Stomach smooth muscle (tissue), 2 donors: ENCODE measurements at regions not wholly inside any gene's neighbourhood (a gene's known extent, or its start where the extent isn't known, plus 50 kb on each side); places are given as distances from the start of the nearest gene placed in this dataset.

Experiments
- H3K27ac ChIP-seq: one replicate; pipeline ENCODE4 v1.7.0; 2013; ENCODE audit warnings: mild to moderate bottlenecking, low read length, inconsistent platforms
- H3K27me3 ChIP-seq, 2 donors: one replicate each; pipeline ENCODE4 v1.7.0; 2013; ENCODE audit warnings: low read length in 2 of 2; ENCODE audit not compliant: insufficient read depth in 2 of 2, control insufficient read depth in 1 of 2
- H3K36me3 ChIP-seq, 2 donors: one replicate each; pipeline ENCODE4 v1.7.0; 2013; ENCODE audit warnings: low read length in 2 of 2; ENCODE audit not compliant: control insufficient read depth in 2 of 2, insufficient read depth in 2 of 2
- H3K4me1 ChIP-seq: one replicate; pipeline ENCODE4 v1.7.0; 2013; ENCODE audit warnings: low read length; ENCODE audit not compliant: control insufficient read depth, insufficient read depth
- H3K4me3 ChIP-seq, 2 donors: one replicate each; pipeline ENCODE4 v1.7.0; 2013; ENCODE audit warnings: low read length in 2 of 2
- H3K9ac ChIP-seq, 2 donors: one replicate each; pipeline ENCODE4 v1.7.0; 2013; ENCODE audit warnings: low read length in 2 of 2, mild to moderate bottlenecking in 1 of 2
- H3K9me3 ChIP-seq, 2 donors: one replicate each; pipeline ENCODE4 v1.7.0; 2013; ENCODE audit warnings: low read length in 2 of 2; ENCODE audit not compliant: control insufficient read depth in 2 of 2
- donor health status: healthy.
- donor health status: Pancreatic carcinoma.

DNA sequence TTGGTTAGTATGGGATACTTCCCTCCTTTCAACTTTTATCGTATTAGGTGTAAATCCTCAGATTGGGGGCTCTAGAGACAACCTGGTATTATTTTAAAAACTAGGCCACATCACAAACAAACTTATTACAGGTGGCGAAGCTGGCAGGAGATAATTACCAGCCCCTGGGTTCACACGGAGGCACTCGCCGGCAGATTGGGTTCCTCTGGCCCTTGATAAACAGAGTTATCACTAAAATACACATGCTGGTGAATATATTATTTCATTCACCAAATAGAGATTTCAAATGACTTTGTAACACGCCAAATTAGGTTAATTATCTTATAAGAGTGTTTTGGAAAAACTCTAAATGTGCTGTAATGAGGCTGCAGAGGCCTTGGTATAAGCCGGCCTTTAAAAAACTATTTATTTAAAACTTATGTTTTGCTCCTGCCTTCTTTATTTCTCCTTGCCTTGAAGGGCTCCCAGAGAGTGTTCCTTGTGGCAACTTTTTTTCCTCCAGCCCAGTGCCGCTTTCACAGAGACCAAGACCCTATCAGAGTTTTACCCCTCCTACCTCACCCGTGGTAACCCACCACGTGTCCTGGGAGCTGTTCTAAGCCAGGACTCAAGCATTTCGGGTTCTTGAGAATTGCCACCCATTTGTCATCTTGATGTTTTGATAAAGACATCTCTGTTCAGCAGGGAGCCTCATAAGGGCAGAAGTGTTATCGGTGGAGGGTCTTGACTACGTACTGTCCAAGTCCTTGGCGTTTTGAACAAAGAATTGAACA is 468.6 kb upstream of the CFAP20DC start:
- H3K4me3 ChIP-seq = no peak overlapping the region
- no peaks in the 10 kb centered on the region for H3K27me3 ChIP-seq
- no peaks in the 10 kb centered on the region for H3K9me3 ChIP-seq
- no peak overlapping the region for H3K9ac ChIP-seq
- no peak overlapping the region for H3K27ac ChIP-seq
- H3K36me3 ChIP-seq = no peaks in the 10 kb centered on the region
- no peaks in the 10 kb centered on the region for H3K4me1 ChIP-seq

DNA sequence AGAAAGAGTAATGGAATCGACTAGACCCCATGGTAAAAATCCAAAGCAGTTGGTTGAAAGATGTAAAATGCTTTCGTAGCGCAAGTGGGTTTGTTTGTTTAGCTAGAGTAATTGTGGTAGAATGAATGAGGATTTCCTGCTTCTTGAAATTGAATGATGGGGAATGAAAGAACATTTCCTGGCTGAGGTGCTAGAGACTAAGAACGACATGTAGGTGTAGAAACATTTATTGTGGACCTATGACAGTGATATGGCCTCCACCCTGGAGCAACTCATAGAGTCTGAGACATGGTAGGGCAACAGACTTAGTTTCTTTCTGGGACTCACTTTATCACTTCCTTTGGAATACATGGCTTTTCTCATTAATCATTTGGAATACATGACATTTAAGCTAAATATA is 467.6 kb upstream of the CFAP20DC start:
- no peaks in the 10 kb centered on the region for H3K27me3 ChIP-seq
- no peak overlapping the region for H3K9ac ChIP-seq
- H3K36me3 ChIP-seq = no peaks in the 10 kb centered on the region
- H3K4me3 ChIP-seq = no peak overlapping the region
- H3K27ac ChIP-seq = no peak overlapping the region
- no peaks in the 10 kb centered on the region for H3K9me3 ChIP-seq
- no peaks in the 10 kb centered on the region for H3K4me1 ChIP-seq

GRCh38 chr3:59515966-59516365 is 466.1 kb upstream of the CFAP20DC start:
- H3K36me3 ChIP-seq = no peaks in the 10 kb centered on the region
- H3K9me3 ChIP-seq = no peaks in the 10 kb centered on the region
- H3K4me3 ChIP-seq = no peak overlapping the region
- H3K27ac ChIP-seq = no peak overlapping the region
- H3K4me1 ChIP-seq = no peaks in the 10 kb centered on the region
- H3K9ac ChIP-seq = no peak overlapping the region
- no peaks in the 10 kb centered on the region for H3K27me3 ChIP-seq

GRCh38 chr3:59514865-59515482 is 465.1 kb upstream of the CFAP20DC start:
- H3K27ac ChIP-seq = no peak overlapping the region
- H3K4me1 ChIP-seq = no peaks in the 10 kb centered on the region
- no peak overlapping the region for H3K9ac ChIP-seq
- H3K27me3 ChIP-seq = no peaks in the 10 kb centered on the region
- no peak overlapping the region for H3K4me3 ChIP-seq
- no peaks in the 10 kb centered on the region for H3K36me3 ChIP-seq
- no peaks in the 10 kb centered on the region for H3K9me3 ChIP-seq

DNA sequence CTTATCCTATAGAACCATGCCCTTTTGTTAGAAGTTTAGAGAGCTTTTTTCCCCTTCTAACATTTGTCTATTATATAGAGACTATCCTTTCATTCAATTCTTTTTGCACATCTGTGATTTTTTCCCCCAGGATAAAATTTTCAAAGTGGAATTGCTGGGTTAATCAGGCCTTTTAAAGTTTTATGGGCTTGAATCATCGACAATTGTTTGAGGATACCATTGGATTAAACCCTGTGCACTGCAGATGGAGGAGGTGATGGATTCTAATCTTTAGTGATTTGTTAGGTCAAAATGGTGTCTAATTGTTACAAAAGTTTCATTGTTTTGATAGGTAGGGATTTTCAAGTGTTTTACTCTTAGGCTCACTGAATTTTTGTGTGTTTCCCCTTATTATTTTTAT is 463.7 kb upstream of the CFAP20DC start:
- H3K9me3 ChIP-seq = no peaks in the 10 kb centered on the region
- no peak overlapping the region for H3K4me3 ChIP-seq
- no peaks in the 10 kb centered on the region for H3K36me3 ChIP-seq
- no peaks in the 10 kb centered on the region for H3K4me1 ChIP-seq
- H3K9ac ChIP-seq = no peak overlapping the region
- H3K27ac ChIP-seq = no peak overlapping the region
- H3K27me3 ChIP-seq = no peaks in the 10 kb centered on the region

DNA sequence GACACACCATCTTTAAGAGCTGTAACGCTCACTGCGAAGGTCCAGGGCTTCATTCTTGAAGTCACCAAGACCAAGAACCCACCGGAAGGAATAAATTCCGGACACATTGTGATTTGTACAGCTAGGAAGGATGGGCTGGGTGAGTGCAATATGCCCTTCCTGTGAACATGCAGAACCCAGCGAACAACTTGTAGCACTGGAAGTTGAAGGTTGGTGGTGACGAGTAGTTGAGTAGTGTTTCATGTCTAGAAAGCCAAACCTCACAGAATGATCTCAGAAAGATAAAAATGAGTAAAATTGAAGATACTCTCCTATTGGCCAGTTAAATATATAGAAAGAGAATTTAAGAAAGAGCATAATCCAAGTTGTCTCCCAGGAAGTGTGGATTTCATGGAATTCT is 462.2 kb upstream of the CFAP20DC start:
- no peaks in the 10 kb centered on the region for H3K36me3 ChIP-seq
- no peak overlapping the region for H3K4me3 ChIP-seq
- no peak overlapping the region for H3K27ac ChIP-seq
- H3K27me3 ChIP-seq = no peaks in the 10 kb centered on the region
- H3K4me1 ChIP-seq = no peaks in the 10 kb centered on the region
- H3K9me3 ChIP-seq = no peaks in the 10 kb centered on the region
- no peak overlapping the region for H3K9ac ChIP-seq

GRCh38 chr3:59510576-59510975 is 460.8 kb upstream of the CFAP20DC start:
- H3K9me3 ChIP-seq = no peaks in the 10 kb centered on the region
- H3K36me3 ChIP-seq = no peaks in the 10 kb centered on the region
- H3K27me3 ChIP-seq = no peaks in the 10 kb centered on the region
- H3K4me1 ChIP-seq = no peaks in the 10 kb centered on the region
- H3K27ac ChIP-seq = no peak overlapping the region
- no peak overlapping the region for H3K9ac ChIP-seq
- H3K4me3 ChIP-seq = no peak overlapping the region

- Histone ChIP-seq H3K27me3 (no peaks in the 10 kb centered on the region), H3K9me3 (no peaks in the 10 kb centered on the region), H3K27ac (no peak overlapping the region), H3K4me3 (no peak overlapping the region), H3K4me1 (no peaks in the 10 kb centered on the region), H3K36me3 (no peaks in the 10 kb centered on the region), H3K9ac (no peak overlapping the region)
Observed at GRCh38 chr3:59508273-59508672, 458.4 kb upstream of the CFAP20DC start.

GRCh38 chr3:59506191-59506590 is 456.4 kb upstream of the CFAP20DC start:
- Histone ChIP-seq H3K9ac (no peak overlapping the region), H3K27me3 (no peaks in the 10 kb centered on the region), H3K4me1 (no peaks in the 10 kb centered on the region), H3K27ac (no peak overlapping the region), H3K36me3 (no peaks in the 10 kb centered on the region), H3K4me3 (no peak overlapping the region), H3K9me3 (no peaks in the 10 kb centered on the region)

DNA sequence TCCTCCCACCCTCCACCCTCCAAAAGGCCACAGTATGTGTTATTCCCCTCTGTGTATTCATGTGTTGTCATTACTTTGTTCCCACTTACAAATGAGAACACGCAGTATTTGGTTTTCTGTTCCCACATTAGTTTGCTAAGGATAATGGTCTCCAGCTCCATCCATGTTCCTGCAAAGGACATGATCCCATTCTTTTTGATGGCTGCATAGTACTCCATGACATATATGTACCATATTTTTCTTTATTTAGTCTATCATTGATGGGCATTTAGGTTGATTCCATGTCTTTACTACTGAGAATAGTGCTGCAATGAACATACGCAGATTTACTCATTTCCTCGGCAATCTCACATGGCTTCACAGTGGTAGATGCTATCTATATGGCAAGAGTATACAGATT is 453.6 kb upstream of the CFAP20DC start:
- Histone ChIP-seq H3K4me3 (no peak overlapping the region), H3K9me3 (no peaks in the 10 kb centered on the region), H3K27me3 (no peaks in the 10 kb centered on the region), H3K9ac (no peak overlapping the region), H3K36me3 (no peaks in the 10 kb centered on the region), H3K27ac (no peak overlapping the region), H3K4me1 (no peaks in the 10 kb centered on the region)

DNA sequence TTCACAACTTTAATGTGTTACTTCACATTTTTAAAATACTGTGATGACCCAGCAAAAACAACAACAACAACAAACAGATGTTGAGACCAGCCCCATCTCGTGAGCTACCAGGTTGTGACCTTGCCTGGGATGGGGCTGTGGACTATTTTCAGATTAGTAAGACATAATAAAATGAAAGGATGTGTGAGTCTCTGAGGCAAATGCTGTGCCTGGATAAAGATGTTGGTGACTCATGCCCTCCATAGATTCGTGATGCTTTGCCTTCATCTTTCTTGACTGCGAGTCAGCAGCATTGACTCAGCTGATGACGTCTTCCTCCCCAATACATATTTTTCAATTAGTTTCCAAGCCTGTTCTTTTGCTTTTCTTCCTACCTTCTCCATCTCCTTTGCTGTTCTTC is 453.0 kb upstream of the CFAP20DC start:
- Histone ChIP-seq H3K9ac (no peak overlapping the region), H3K27ac (no peak overlapping the region), H3K27me3 (no peaks in the 10 kb centered on the region), H3K4me3 (no peak overlapping the region), H3K4me1 (no peaks in the 10 kb centered on the region), H3K9me3 (no peaks in the 10 kb centered on the region), H3K36me3 (no peaks in the 10 kb centered on the region)
